ENCODE measurements at regions not wholly inside any gene's neighbourhood (a gene's known extent, or its start where the extent isn't known, plus 50 kb on each side); places are given as distances from the start of the nearest gene placed in this dataset.

GRCh38 chr22:22976033-22976922 is 88.7 kb downstream of the IGLL5 start:
- H3K27me3 ChIP-seq: no peaks in the 10 kb centered on the region
- H3K4me3 ChIP-seq: no peak overlapping the region
- 80 to 89% methylated on average over 9 of the region's 9 CpGs for WGBS, 2 donors
- H3K4me1 ChIP-seq: no peaks in the 10 kb centered on the region
- TF ChIP-seq POLR2AphosphoS5 (IDR thresholded peaks at IDR 0.05): no peak
- no peak overlapping the region for H3K27ac ChIP-seq
- ATAC-seq (ENCODE audit: low FRiP score in 2 of 2): no peak
- peaks cover 0 to 17% (median 6%) of the 10 kb centered on the region in 4 donors for H3K9me3 ChIP-seq
- DNase-seq: no peak
- no peaks in the 10 kb centered on the region for H3K36me3 ChIP-seq

- no peaks in the 10 kb centered on the region for H3K36me3 ChIP-seq
- 80 to 82% methylated on average over 2 of the region's 2 CpGs for WGBS, 2 donors
Observed at GRCh38 chr22:22977479-22978200, 90.0 kb downstream of the IGLL5 start.

GRCh38 chr22:22978637-22979036 is 91.0 kb downstream of the IGLL5 start:
- DNase-seq (no peak), ATAC-seq (ENCODE audit: low FRiP score in 2 of 2) (no peak)
- no peaks in the 10 kb centered on the region for H3K27me3 ChIP-seq
- no peak overlapping the region for H3K4me3 ChIP-seq
- H3K36me3 ChIP-seq: no peaks in the 10 kb centered on the region
- H3K27ac ChIP-seq: no peak overlapping the region
- TF ChIP-seq CTCF (IDR thresholded peaks at IDR 0.05): no peak
- TF ChIP-seq POLR2AphosphoS5 (IDR thresholded peaks at IDR 0.05): no peak
- TF ChIP-seq EP300 (IDR thresholded peaks at IDR 0.05): no peak
- TF ChIP-seq POLR2A (IDR thresholded peaks at IDR 0.05): no peak
- H3K9me3 ChIP-seq: peaks cover 3 to 21% (median 6%) of the 10 kb centered on the region in 4 donors
- no peaks in the 10 kb centered on the region for H3K4me1 ChIP-seq

More at GRCh38 chr22:22977479-22978200, 90.0 kb downstream of the IGLL5 start:
- Histone ChIP-seq H3K4me3 (no peak overlapping the region), H3K27ac (no peak overlapping the region), H3K9me3 (peaks cover 3 to 21% (median 6%) of the 10 kb centered on the region in 4 donors), H3K27me3 (no peaks in the 10 kb centered on the region), H3K4me1 (no peaks in the 10 kb centered on the region)
- TF ChIP-seq POLR2A (IDR thresholded peaks at IDR 0.05): no peak
- TF ChIP-seq CTCF (IDR thresholded peaks at IDR 0.05): no peak
- TF ChIP-seq EP300 (IDR thresholded peaks at IDR 0.05): no peak
- TF ChIP-seq POLR2AphosphoS5 (IDR thresholded peaks at IDR 0.05): no peak
- DNase-seq (no peak), ATAC-seq (ENCODE audit: low FRiP score in 2 of 2) (no peak)

GRCh38 chr22:22979121-22979724 is 91.1 kb upstream of the GNAZ start:
- DNase-seq (no peak), ATAC-seq (ENCODE audit: low FRiP score in 2 of 2) (no peak)
- Histone ChIP-seq H3K4me1 (no peaks in the 10 kb centered on the region), H3K4me3 (no peak overlapping the region), H3K27me3 (no peaks in the 10 kb centered on the region), H3K27ac (no peak overlapping the region), H3K9me3 (peaks cover 3 to 21% (median 6%) of the 10 kb centered on the region in 4 donors), H3K36me3 (no peaks in the 10 kb centered on the region)
- no peak for TF ChIP-seq POLR2A (IDR thresholded peaks at IDR 0.05)
- TF ChIP-seq POLR2AphosphoS5 (IDR thresholded peaks at IDR 0.05): no peak
- TF ChIP-seq EP300 (IDR thresholded peaks at IDR 0.05): no peak
- no peak for TF ChIP-seq CTCF (IDR thresholded peaks at IDR 0.05)
- WGBS, 2 donors: 65 to 78% methylated on average over 4 of the region's 4 CpGs

- no peak overlapping the region for H3K4me3 ChIP-seq
Observed at GRCh38 chr22:22979954-22980353, 90.4 kb upstream of the GNAZ start.

More at GRCh38 chr22:22979954-22980353, 90.4 kb upstream of the GNAZ start:
- H3K9me3 ChIP-seq: peaks cover 3 to 21% (median 6%) of the 10 kb centered on the region in 4 donors
- no peaks in the 10 kb centered on the region for H3K36me3 ChIP-seq
- DNase-seq (no peak), ATAC-seq (ENCODE audit: low FRiP score in 2 of 2) (no peak)
- no peaks in the 10 kb centered on the region for H3K4me1 ChIP-seq
- no peak overlapping the region for H3K27ac ChIP-seq
- H3K27me3 ChIP-seq: no peaks in the 10 kb centered on the region
- TF ChIP-seq CTCF (IDR thresholded peaks at IDR 0.05) (no peak), EP300 (IDR thresholded peaks at IDR 0.05) (no peak), POLR2A (IDR thresholded peaks at IDR 0.05) (no peak), POLR2AphosphoS5 (IDR thresholded peaks at IDR 0.05) (no peak)
- WGBS, 2 donors: 92 to 100% methylated on average over 1 of the region's 1 CpG

Measured in upper lobe of left lung (tissue), 6 donors.